OCI-LY3 (cell line): ENCODE measurements at regions not wholly inside any gene's neighbourhood (a gene's known extent, or its start where the extent isn't known, plus 50 kb on each side); places are given as distances from the start of the nearest gene placed in this dataset.

Experiments used
- H2AFZ ChIP-seq: fragments of 200-600, 300-600 bp; shearing (Covaris generic); 2 replicates; pipeline ENCODE4 v1.6.0; 2014; ENCODE audit warnings: antibody characterized with exemption, low read depth, low read length
- H3K27ac ChIP-seq: fragments of 200-600, 300-600 bp; sonication (generic); 2 replicates; pipeline ENCODE4 v1.5.1; 2014; ENCODE audit warnings: mild to moderate bottlenecking, low read length, moderate library complexity, mixed read lengths
- H3K27me3 ChIP-seq: fragments of 200-600, 300-600 bp; sonication (generic); 2 replicates; pipeline ENCODE4 v1.6.1; 2014; ENCODE audit warnings: low read depth, low read length, mixed read lengths
- H3K36me3 ChIP-seq: fragments of 200-600, 300-600 bp; sonication (generic); replicated peaks from 2 replicates; pipeline ENCODE3; 2014; ENCODE audit warnings: low read depth, low read length, mixed read lengths
- H3K4me1 ChIP-seq: fragments of 300-600, 200-600 bp; sonication (generic); 2 replicates; pipeline ENCODE4 v1.6.1; 2014; ENCODE audit warnings: low read length, mixed read lengths
- H3K4me2 ChIP-seq: fragments of 200-600, 300-600 bp; sonication (generic); 2 replicates; pipeline ENCODE4 v1.6.1; 2014; ENCODE audit warnings: low read length, mixed read lengths
- H3K4me3 ChIP-seq: fragments of 300-600, 200-600 bp; sonication (generic); 2 replicates; pipeline ENCODE4 v1.5.1; 2014; ENCODE audit warnings: antibody characterized with exemption, mild to moderate bottlenecking, low read length, moderate library complexity
- H3K79me2 ChIP-seq: fragments of 300-600, 200-600 bp; shearing (Covaris generic); 2 replicates; pipeline ENCODE4 v1.6.1; 2014; ENCODE audit warnings: mild to moderate bottlenecking, low read length, mixed read lengths
- H3K9ac ChIP-seq: fragments of 300-600, 200-600 bp; shearing (Covaris generic); 2 replicates; pipeline ENCODE4 v1.6.0; 2014; ENCODE audit warnings: mild to moderate bottlenecking, low read length, moderate library complexity
- H3K9me3 ChIP-seq: fragments of 200-600, 300-600 bp; shearing (Covaris generic); 2 replicates; pipeline ENCODE4 v1.6.1; 2014; ENCODE audit warnings: low read length, mixed read lengths; ENCODE audit not compliant: insufficient read depth
- H4K20me1 ChIP-seq: fragments of 200-600, 300-600 bp; sonication (generic); 2 replicates; pipeline ENCODE4 v1.6.1; 2016; ENCODE audit warnings: low read length, mixed read lengths; ENCODE audit not compliant: insufficient read depth
- CTCF ChIP-seq: fragments of 200-600, 300-600 bp; sonication (generic); IDR thresholded peaks from 2 replicates; pipeline ENCODE4 v1.5.1; 2014; ENCODE audit warnings: antibody characterized with exemption, low read length, low read depth
- EZH2phosphoT487 ChIP-seq: fragments of 200-600 bp; shearing (Covaris generic); IDR thresholded peaks from 2 replicates; pipeline ENCODE4 v1.6.1; 2018; ENCODE audit warnings: antibody characterized with exemption, mixed run types, low read depth

- Histone ChIP-seq H3K4me2 (no peak overlapping the region), H4K20me1 (no peaks in the 10 kb centered on the region), H3K79me2 (no peaks in the 10 kb centered on the region), H3K36me3 (no peaks in the 10 kb centered on the region), H2AFZ (no peak overlapping the region), H3K4me3 (no peak overlapping the region), H3K9ac (no peak overlapping the region), H3K4me1 (no peaks in the 10 kb centered on the region), H3K9me3 (no peaks in the 10 kb centered on the region), H3K27me3 (no peaks in the 10 kb centered on the region), H3K27ac (no peak overlapping the region)
- TF ChIP-seq EZH2phosphoT487, result no peak
- TF ChIP-seq CTCF, result no peak
These were observed 155.1 kb downstream of the PDGFRA start for GRCh38 chr4:54384152-54384551.

GRCh38 chr4:54384563-54384962, 155.5 kb downstream of the PDGFRA start:
- H3K27ac ChIP-seq, result no peak overlapping the region
- no peak overlapping the region for H3K9ac ChIP-seq
- H3K4me2 ChIP-seq, result no peak overlapping the region
- H4K20me1 ChIP-seq, result no peaks in the 10 kb centered on the region
- TF ChIP-seq EZH2phosphoT487, result no peak
- peak; percentile 43 for TF ChIP-seq CTCF
- no peak overlapping the region for H3K4me3 ChIP-seq
- no peaks in the 10 kb centered on the region for H3K4me1 ChIP-seq
- H2AFZ ChIP-seq, result no peak overlapping the region
- no peaks in the 10 kb centered on the region for H3K9me3 ChIP-seq
- H3K27me3 ChIP-seq, result no peaks in the 10 kb centered on the region
- no peaks in the 10 kb centered on the region for H3K79me2 ChIP-seq
- H3K36me3 ChIP-seq, result no peaks in the 10 kb centered on the region

- TF ChIP-seq CTCF, result no peak
- no peak for TF ChIP-seq EZH2phosphoT487
- no peak overlapping the region for H3K9ac ChIP-seq
- H3K27me3 ChIP-seq, result no peaks in the 10 kb centered on the region
- H3K4me1 ChIP-seq, result no peaks in the 10 kb centered on the region
- H3K79me2 ChIP-seq, result no peaks in the 10 kb centered on the region
- no peak overlapping the region for H3K4me2 ChIP-seq
- no peak overlapping the region for H3K4me3 ChIP-seq
- no peaks in the 10 kb centered on the region for H3K9me3 ChIP-seq
- no peaks in the 10 kb centered on the region for H4K20me1 ChIP-seq
- no peak overlapping the region for H3K27ac ChIP-seq
- no peaks in the 10 kb centered on the region for H3K36me3 ChIP-seq
- no peak overlapping the region for H2AFZ ChIP-seq
These were observed 157.1 kb downstream of the PDGFRA start for GRCh38 chr4:54386042-54386669.

GRCh38 chr4:54386693-54387092, 157.6 kb downstream of the PDGFRA start:
- H3K27ac ChIP-seq, result no peak overlapping the region
- no peaks in the 10 kb centered on the region for H3K36me3 ChIP-seq
- no peaks in the 10 kb centered on the region for H3K9me3 ChIP-seq
- no peaks in the 10 kb centered on the region for H4K20me1 ChIP-seq
- H3K4me2 ChIP-seq, result no peak overlapping the region
- no peaks in the 10 kb centered on the region for H3K79me2 ChIP-seq
- H3K4me3 ChIP-seq, result no peak overlapping the region
- TF ChIP-seq EZH2phosphoT487, result no peak
- TF ChIP-seq CTCF, result no peak
- no peak overlapping the region for H3K9ac ChIP-seq
- H2AFZ ChIP-seq, result no peak overlapping the region
- H3K27me3 ChIP-seq, result no peaks in the 10 kb centered on the region
- no peaks in the 10 kb centered on the region for H3K4me1 ChIP-seq
